C1 segment of cervical spinal cord (tissue), 14 donors: ENCODE measurements at regions not wholly inside any gene's neighbourhood (a gene's known extent, or its start where the extent isn't known, plus 50 kb on each side); places are given as distances from the start of the nearest gene placed in this dataset.

Source experiments
- DNase-seq, 14 donors: peaks; one replicate each; lab custom pipeline; 2025; lab: John Stamatoyannopoulos, UW

- DNase-seq: no peak
Measured at GRCh38 chr9:134271338-134272301, 54.6 kb upstream of the RXRA start.

GRCh38 chr9:134272302-134273023 is 53.8 kb upstream of the RXRA start:
- peak in 2 of 14 donors; percentile 18 to 35 for DNase-seq

- DNase-seq: no peak
Measured at GRCh38 chr9:134273647-134274046, 52.6 kb upstream of the RXRA start.

- DNase-seq: no peak
Measured at GRCh38 chr9:134275375-134275774, 50.9 kb upstream of the RXRA start.

- DNase-seq: no peak
Measured at GRCh38 chr9:134276453-134277245, 49.6 kb upstream of the RXRA start.
